ENCODE measurements at regions not wholly inside any gene's neighbourhood (a gene's known extent, or its start where the extent isn't known, plus 50 kb on each side); places are given as distances from the start of the nearest gene placed in this dataset.

- WGBS = 100% methylated on average over 1 of the region's 1 CpG
- intact Hi-C loops (cut with DNase I) = no loop called here
- DNase-seq (ENCODE audit: extremely low spot score) = peak; percentile 29
- H3K27ac ChIP-seq (replicated peaks in 1 of 4) = no peak overlapping the region
- no peaks in the 10 kb centered on the region for H3K27me3 ChIP-seq
- TF ChIP-seq POLR2A (IDR thresholded peaks at IDR 0.05; ENCODE audit: low read depth) (no peak), CTCF (IDR thresholded peaks at IDR 0.05) (no peak), POLR2AphosphoS5 (IDR thresholded peaks at IDR 0.05) (no peak), EP300 (IDR thresholded peaks at IDR 0.05) (no peak)
- no peaks in the 10 kb centered on the region for H3K36me3 ChIP-seq
- no peak overlapping the region for H3K4me3 ChIP-seq
- H3K9me3 ChIP-seq = no peaks in the 10 kb centered on the region
- no peaks in the 10 kb centered on the region for H3K4me1 ChIP-seq
These were observed 733.0 kb upstream of the SOX11 start for GRCh38 chr2:4959219-4959618.

GRCh38 chr2:4962419-4962818 is 729.8 kb upstream of the SOX11 start:
- Histone ChIP-seq H3K36me3 (no peaks in the 10 kb centered on the region), H3K9me3 (no peaks in the 10 kb centered on the region), H3K27ac (replicated peaks in 1 of 4) (no peak overlapping the region), H3K4me1 (no peaks in the 10 kb centered on the region), H3K27me3 (no peaks in the 10 kb centered on the region), H3K4me3 (no peak overlapping the region)
- TF ChIP-seq CTCF (IDR thresholded peaks at IDR 0.05) (no peak), EP300 (IDR thresholded peaks at IDR 0.05) (no peak), POLR2A (IDR thresholded peaks at IDR 0.05; ENCODE audit: low read depth) (no peak), POLR2AphosphoS5 (IDR thresholded peaks at IDR 0.05) (no peak)
- intact Hi-C loops (cut with DNase I) = no loop called here
- no peak for DNase-seq (ENCODE audit: extremely low spot score)
- WGBS = 79% methylated on average over 3 of the region's 3 CpGs

- 89% methylated on average over 1 of the region's 1 CpG for WGBS
- no peaks in the 10 kb centered on the region for H3K27me3 ChIP-seq
These were observed 729.1 kb upstream of the SOX11 start for GRCh38 chr2:4963106-4963505.

GRCh38 chr2:4964001-4964540 is 728.1 kb upstream of the SOX11 start:
- H3K4me1 ChIP-seq = no peaks in the 10 kb centered on the region
- 90% methylated on average over 13 of the region's 13 CpGs for WGBS
- intact Hi-C loops (cut with DNase I) = no loop called here
- H3K27ac ChIP-seq (replicated peaks in 1 of 4) = no peak overlapping the region
- peak; percentile 50 for DNase-seq (ENCODE audit: extremely low spot score)
- no peak overlapping the region for H3K4me3 ChIP-seq
- H3K9me3 ChIP-seq = no peaks in the 10 kb centered on the region
- H3K27me3 ChIP-seq = no peaks in the 10 kb centered on the region
- H3K36me3 ChIP-seq = no peaks in the 10 kb centered on the region
- TF ChIP-seq POLR2A (IDR thresholded peaks at IDR 0.05; ENCODE audit: low read depth) = no peak
- TF ChIP-seq POLR2AphosphoS5 (IDR thresholded peaks at IDR 0.05) = no peak
- no peak for TF ChIP-seq CTCF (IDR thresholded peaks at IDR 0.05)
- no peak for TF ChIP-seq EP300 (IDR thresholded peaks at IDR 0.05)

More at GRCh38 chr2:4963106-4963505, 729.1 kb upstream of the SOX11 start:
- no peaks in the 10 kb centered on the region for H3K36me3 ChIP-seq
- no peaks in the 10 kb centered on the region for H3K9me3 ChIP-seq
- no peaks in the 10 kb centered on the region for H3K4me1 ChIP-seq
- H3K4me3 ChIP-seq = no peak overlapping the region
- peak; percentile 42 for DNase-seq (ENCODE audit: extremely low spot score)
- TF ChIP-seq CTCF (IDR thresholded peaks at IDR 0.05) (no peak), EP300 (IDR thresholded peaks at IDR 0.05) (no peak), POLR2A (IDR thresholded peaks at IDR 0.05; ENCODE audit: low read depth) (no peak), POLR2AphosphoS5 (IDR thresholded peaks at IDR 0.05) (no peak)
- no peak overlapping the region for H3K27ac ChIP-seq (replicated peaks in 1 of 4)
- intact Hi-C loops (cut with DNase I) = no loop called here

GRCh38 chr2:4964579-4964978 is 727.6 kb upstream of the SOX11 start:
- intact Hi-C loops (cut with DNase I) = no loop called here
- TF ChIP-seq POLR2AphosphoS5 (IDR thresholded peaks at IDR 0.05) (no peak), EP300 (IDR thresholded peaks at IDR 0.05) (no peak), CTCF (IDR thresholded peaks at IDR 0.05) (no peak), POLR2A (IDR thresholded peaks at IDR 0.05; ENCODE audit: low read depth) (no peak)
- H3K27me3 ChIP-seq = no peaks in the 10 kb centered on the region
- H3K4me1 ChIP-seq = no peaks in the 10 kb centered on the region
- H3K27ac ChIP-seq (replicated peaks in 1 of 4) = no peak overlapping the region
- no peak overlapping the region for H3K4me3 ChIP-seq
- H3K36me3 ChIP-seq = no peaks in the 10 kb centered on the region
- peak; percentile 17 for DNase-seq (ENCODE audit: extremely low spot score)
- H3K9me3 ChIP-seq = no peaks in the 10 kb centered on the region
- 87% methylated on average over 16 of the region's 16 CpGs for WGBS
